Neural progenitor cell (in vitro differentiated cells): ENCODE measurements at regions not wholly inside any gene's neighbourhood (a gene's known extent, or its start where the extent isn't known, plus 50 kb on each side); places are given as distances from the start of the nearest gene placed in this dataset.

Source experiments
- EZH2 ChIP-seq: fragments of 200-600 bp; sonication (generic); IDR thresholded peaks from 2 replicates; pipeline ENCODE4 v1.6.1; 2017; ENCODE audit warnings: antibody characterized with exemption, mild to moderate bottlenecking, moderate library complexity
- EZH2phosphoT487 ChIP-seq: fragments of 200-600 bp; sonication (generic); IDR thresholded peaks from 2 replicates; pipeline ENCODE4 v1.6.1; 2017; ENCODE audit warnings: antibody characterized with exemption
- TF ChIP-seq, protein P1 (sequence below): fragments of 200-600 bp; sonication (generic); IDR thresholded peaks from 2 replicates; pipeline ENCODE4 v1.5.1; 2017; ENCODE audit warnings: antibody characterized with exemption, mild to moderate bottlenecking

DNA sequence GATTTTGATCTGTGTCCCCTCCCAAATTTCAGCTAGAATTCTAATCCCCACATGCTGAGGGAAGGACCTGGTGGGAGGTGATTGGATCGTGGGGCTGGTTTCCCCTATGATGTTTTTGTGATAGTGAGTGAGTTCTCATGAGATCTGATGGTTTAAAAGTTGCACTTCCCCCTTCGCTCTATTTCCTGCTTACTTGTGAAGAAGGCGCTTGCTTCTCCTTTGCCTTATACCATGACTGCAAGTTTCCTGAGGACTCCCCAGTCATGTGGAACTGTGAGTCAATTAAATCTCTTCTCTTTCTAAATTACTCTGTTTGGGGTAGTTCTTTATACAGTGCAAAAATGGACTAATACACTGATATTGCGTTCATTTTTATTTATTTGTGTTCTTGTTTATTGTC lies 636.8 kb upstream of the LINC00305 start:
- TF ChIP-seq, protein P1, sequence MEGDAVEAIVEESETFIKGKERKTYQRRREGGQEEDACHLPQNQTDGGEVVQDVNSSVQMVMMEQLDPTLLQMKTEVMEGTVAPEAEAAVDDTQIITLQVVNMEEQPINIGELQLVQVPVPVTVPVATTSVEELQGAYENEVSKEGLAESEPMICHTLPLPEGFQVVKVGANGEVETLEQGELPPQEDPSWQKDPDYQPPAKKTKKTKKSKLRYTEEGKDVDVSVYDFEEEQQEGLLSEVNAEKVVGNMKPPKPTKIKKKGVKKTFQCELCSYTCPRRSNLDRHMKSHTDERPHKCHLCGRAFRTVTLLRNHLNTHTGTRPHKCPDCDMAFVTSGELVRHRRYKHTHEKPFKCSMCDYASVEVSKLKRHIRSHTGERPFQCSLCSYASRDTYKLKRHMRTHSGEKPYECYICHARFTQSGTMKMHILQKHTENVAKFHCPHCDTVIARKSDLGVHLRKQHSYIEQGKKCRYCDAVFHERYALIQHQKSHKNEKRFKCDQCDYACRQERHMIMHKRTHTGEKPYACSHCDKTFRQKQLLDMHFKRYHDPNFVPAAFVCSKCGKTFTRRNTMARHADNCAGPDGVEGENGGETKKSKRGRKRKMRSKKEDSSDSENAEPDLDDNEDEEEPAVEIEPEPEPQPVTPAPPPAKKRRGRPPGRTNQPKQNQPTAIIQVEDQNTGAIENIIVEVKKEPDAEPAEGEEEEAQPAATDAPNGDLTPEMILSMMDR, result no peak
- TF ChIP-seq EZH2phosphoT487 (no peak), EZH2 (no peak)
